Lung (tissue), 11 donors: ENCODE measurements at regions not wholly inside any gene's neighbourhood (a gene's known extent, or its start where the extent isn't known, plus 50 kb on each side); places are given as distances from the start of the nearest gene placed in this dataset.

Experiments used
- ATAC-seq: fragments of 200-7000 bp; cut with Tn5 transposase; one replicate; pipeline ENCODE4 v1.9.1; 2020; ENCODE audit warnings: moderate number of reproducible peaks; ENCODE audit not compliant: insufficient read depth, low FRiP score
- DNase-seq, 3 donors: peaks; one replicate each; pipeline ENCODE4 v3.0.0-alpha.2; 2013 to 2017
- H3K27ac ChIP-seq, 2 donors: one replicate each; pipeline ENCODE4 v1.5.1; 2013; ENCODE audit warnings: mild to moderate bottlenecking in 2 of 2, moderate library complexity in 2 of 2, control low read depth in 1 of 2, inconsistent platforms in 1 of 2, low read depth in 1 of 2, low read length in 1 of 2
- H3K27me3 ChIP-seq, 3 donors: one replicate each; pipeline ENCODE4 v1.5.1; 2013; ENCODE audit warnings: low read length in 2 of 3; ENCODE audit not compliant: control insufficient read depth in 3 of 3, insufficient read depth in 3 of 3
- H3K36me3 ChIP-seq, 4 donors: one replicate each; pipeline ENCODE4 v1.5.1; 2013; ENCODE audit warnings: low read length in 4 of 4, mild to moderate bottlenecking in 1 of 4, moderate library complexity in 1 of 4; ENCODE audit not compliant: control insufficient read depth in 4 of 4, insufficient read depth in 4 of 4
- H3K4me1 ChIP-seq, 5 donors: one replicate each; pipeline ENCODE4 v1.5.1; 2013; ENCODE audit warnings: low read length in 5 of 5, mild to moderate bottlenecking in 2 of 5, moderate library complexity in 1 of 5; ENCODE audit not compliant: control insufficient read depth in 5 of 5, insufficient read depth in 5 of 5
- H3K4me3 ChIP-seq: one replicate; pipeline ENCODE4 v1.5.1; 2013; ENCODE audit warnings: mild to moderate bottlenecking, control low read depth, moderate library complexity
- H3K9ac ChIP-seq, 2 donors: one replicate each; pipeline ENCODE4 v1.5.1; 2013; ENCODE audit warnings: low read length in 2 of 2, control low read depth in 1 of 2; ENCODE audit not compliant: insufficient read depth in 1 of 2
- H3K9me3 ChIP-seq, 4 donors: one replicate each; pipeline ENCODE4 v1.5.1; 2013; ENCODE audit warnings: low read length in 3 of 4, mild to moderate bottlenecking in 1 of 4, moderate library complexity in 1 of 4; ENCODE audit not compliant: control insufficient read depth in 4 of 4, insufficient read depth in 3 of 4
- CTCF ChIP-seq: IDR thresholded peaks from 2 replicates; pipeline ENCODE4 v1.5.1; 2012; ENCODE audit warnings: mild to moderate bottlenecking; ENCODE audit errors: control extremely low read depth, extremely low read depth
- WGBS, 2 donors: extraction: QIAGEN DNeasy Blood & Tissue Kit; methylation state at CpG; one replicate each; pipeline ENCODE4 v1.1.7; 2013; 5-methylcytosine and 5-hydroxymethylcytosine counted together
- donor health status: control.
- donor health status: control.
- donor health status: Bipolar disorder and iron deficiency.
- donor health status: healthy.
- donor health status: DM: yes; HTN: yes; CAD: no.

GRCh38 chr13:60267498-60268202 lies 103.9 kb upstream of the DIAPH3 start:
- Histone ChIP-seq H3K4me1 (no peaks in the 10 kb centered on the region), H3K27me3 (no peaks in the 10 kb centered on the region), H3K36me3 (no peaks in the 10 kb centered on the region), H3K4me3 (peak overlapping the region; percentile 15), H3K9ac (peak overlapping the region; percentile 21 to 63), H3K9me3 (no peaks in the 10 kb centered on the region), H3K27ac (no peak overlapping the region)
- DNase-seq (peak in 1 of 3 donors; percentile 40), ATAC-seq (peak; percentile 41)
- TF ChIP-seq CTCF: no peak
- 44 to 45% methylated on average over 24 of the region's 24 CpGs for WGBS, 2 donors

GRCh38 chr13:60268203-60268555 lies 104.5 kb upstream of the DIAPH3 start:
- Histone ChIP-seq H3K27ac (no peak overlapping the region), H3K4me3 (no peak overlapping the region), H3K9ac (peak overlapping the region in 1 of 2 donors; percentile 5), H3K4me1 (no peaks in the 10 kb centered on the region), H3K9me3 (no peaks in the 10 kb centered on the region), H3K36me3 (no peaks in the 10 kb centered on the region), H3K27me3 (no peaks in the 10 kb centered on the region)
- no peak for TF ChIP-seq CTCF
- ATAC-seq (no peak), DNase-seq (peak in 1 of 3 donors; percentile 3)
- WGBS, 2 donors: 45% methylated on average over 8 of the region's 8 CpGs

GRCh38 chr13:60273971-60274527 lies 110.3 kb upstream of the DIAPH3 start:
- Histone ChIP-seq H3K27ac (no peak overlapping the region), H3K9me3 (peaks cover 0 to 2% (median 0%) of the 10 kb centered on the region in 4 donors), H3K36me3 (no peaks in the 10 kb centered on the region), H3K4me1 (no peaks in the 10 kb centered on the region), H3K27me3 (no peaks in the 10 kb centered on the region), H3K4me3 (no peak overlapping the region), H3K9ac (no peak overlapping the region)
- DNase-seq: no peak
- TF ChIP-seq CTCF: no peak
- ATAC-seq: no peak

- no peak for DNase-seq
- H3K9ac ChIP-seq: no peak overlapping the region
- H3K27ac ChIP-seq: no peak overlapping the region
- 96 to 97% methylated on average over 12 of the region's 12 CpGs for WGBS, 2 donors
- TF ChIP-seq CTCF: no peak
- H3K4me1 ChIP-seq: peaks cover 0 to 2% (median 0%) of the 10 kb centered on the region in 5 donors
- H3K36me3 ChIP-seq: no peaks in the 10 kb centered on the region
- ATAC-seq: no peak
- no peak overlapping the region for H3K4me3 ChIP-seq
- peaks cover 0 to 2% (median 0%) of the 10 kb centered on the region in 4 donors for H3K9me3 ChIP-seq
- no peaks in the 10 kb centered on the region for H3K27me3 ChIP-seq
Observed at GRCh38 chr13:60274655-60275054, 110.9 kb upstream of the DIAPH3 start.
